Activated naive CD8-positive, alpha-beta T cell treated with anti-CD3 and anti-CD28 coated beads, Interleukin-2, amount 50 U/mL, for 24 hours (primary cell): ENCODE measurements at regions not wholly inside any gene's neighbourhood (a gene's known extent, or its start where the extent isn't known, plus 50 kb on each side); places are given as distances from the start of the nearest gene placed in this dataset.
A peak's percentile ranks its signal among the peaks of the same experiment; 100 is the strongest.

Experiments
- ATAC-seq: fragments of 150-1000 bp; cut with Tn5 transposase; one replicate; pipeline ENCODE4 v1.10.0; 2021
- DNase-seq: peaks from one replicate; pipeline ENCODE4 v3.0.0; 2021
- H3K27ac Mint-ChIP-seq: one replicate; pipeline ENCODE4 v1.8.0; 2021; ENCODE audit warnings: mild to moderate bottlenecking, mixed read lengths
- H3K27me3 Mint-ChIP-seq: one replicate; pipeline ENCODE4 v1.8.0; 2021; ENCODE audit warnings: mixed read lengths
- H3K36me3 Mint-ChIP-seq: one replicate; pipeline ENCODE4 v1.8.0; 2021; ENCODE audit warnings: low read depth, mixed read lengths
- H3K4me1 Mint-ChIP-seq: one replicate; pipeline ENCODE4 v1.8.0; 2021; ENCODE audit warnings: mixed read lengths
- H3K4me3 Mint-ChIP-seq: one replicate; pipeline ENCODE4 v1.8.0; 2021; ENCODE audit warnings: mild to moderate bottlenecking, moderate library complexity, mixed read lengths
- H3K9me3 Mint-ChIP-seq: one replicate; pipeline ENCODE4 v1.8.0; 2021; ENCODE audit warnings: mixed read lengths

DNA sequence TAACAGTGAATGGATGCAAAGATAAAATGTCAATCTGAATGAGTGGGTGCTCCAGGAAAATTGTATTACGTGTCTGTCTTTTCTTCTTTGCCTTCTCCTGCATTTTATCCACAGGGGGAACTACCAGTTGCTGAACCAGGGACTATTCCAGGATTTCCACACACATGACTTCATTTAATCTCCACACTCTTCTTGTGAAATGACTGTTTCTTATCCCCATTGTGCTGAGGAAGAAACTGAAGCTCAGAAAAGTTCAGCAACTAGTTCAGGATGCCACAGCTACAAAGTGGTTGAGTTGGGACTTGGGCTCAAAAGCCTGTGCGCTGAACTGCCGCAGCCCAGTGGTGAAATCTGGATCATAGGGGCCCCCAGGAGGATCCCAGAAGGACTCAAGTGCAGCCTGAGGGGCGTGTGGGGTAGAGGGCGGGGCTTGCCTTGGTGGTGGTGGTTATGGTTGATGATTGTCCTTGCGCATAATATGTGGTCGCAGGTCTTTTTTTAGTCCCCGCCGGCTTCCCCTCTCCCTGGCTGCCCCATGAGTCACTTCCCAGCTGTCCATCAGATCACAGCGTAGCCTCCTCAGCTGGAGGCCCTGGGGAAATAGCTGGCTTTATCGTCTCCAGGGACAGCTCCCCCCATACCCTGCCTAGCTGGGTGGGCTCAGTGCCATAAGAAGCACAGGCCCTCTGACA is 235.2 kb upstream of the CRY1 start:
- Mint-ChIP-seq H3K4me3 (no peak overlapping the region), H3K27me3 (no peaks in the 10 kb centered on the region), H3K27ac (peak overlapping the region; percentile 79), H3K36me3 (peaks cover 7% of the 10 kb centered on the region), H3K9me3 (no peaks in the 10 kb centered on the region), H3K4me1 (peaks cover 85% of the 10 kb centered on the region)
- DNase-seq: peak; percentile 68
- ATAC-seq: peak; percentile 50

DNA sequence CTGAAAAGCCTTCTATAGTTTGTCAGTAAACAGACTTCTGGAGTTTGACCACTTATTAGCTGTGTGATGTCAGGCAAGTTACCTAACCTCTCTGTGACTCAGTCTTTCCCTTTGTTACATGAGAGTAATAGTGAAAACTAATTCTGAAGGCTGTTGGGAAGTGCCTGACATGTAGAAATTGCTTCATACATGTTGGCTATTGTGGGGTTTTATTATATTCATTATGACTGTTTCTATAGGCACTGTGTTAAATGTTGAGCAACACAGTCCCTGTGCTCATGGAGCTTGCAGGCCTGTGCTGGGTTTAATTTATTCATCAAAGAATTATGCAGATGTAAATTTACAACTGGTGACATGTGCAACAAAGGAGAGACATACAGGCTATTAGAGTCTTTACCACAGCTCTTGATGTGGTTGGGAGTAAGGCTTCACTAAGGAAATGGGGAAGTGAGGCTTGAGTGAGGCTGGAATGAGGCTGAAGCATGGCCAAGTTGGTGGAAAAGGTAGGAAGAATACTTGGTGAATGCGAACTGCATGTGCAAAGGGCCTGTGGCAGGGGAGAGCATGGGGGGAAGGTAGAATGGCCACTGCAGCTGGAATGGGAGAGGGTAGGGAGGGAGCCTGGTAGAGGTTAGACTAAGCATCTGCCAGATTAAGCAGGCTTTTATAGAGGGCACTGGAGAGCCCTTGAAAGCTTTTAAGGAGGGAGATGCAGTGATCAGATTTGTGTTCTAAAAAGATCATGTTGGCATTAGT is 236.4 kb upstream of the CRY1 start:
- peak overlapping the region; percentile 46 for H3K4me3 Mint-ChIP-seq
- H3K27ac Mint-ChIP-seq: peak overlapping the region; percentile 79
- H3K4me1 Mint-ChIP-seq: peaks cover 89% of the 10 kb centered on the region
- no peaks in the 10 kb centered on the region for H3K27me3 Mint-ChIP-seq
- DNase-seq: no peak
- H3K36me3 Mint-ChIP-seq: peaks cover 15% of the 10 kb centered on the region
- no peaks in the 10 kb centered on the region for H3K9me3 Mint-ChIP-seq
- peak; percentile 57 for ATAC-seq

DNA sequence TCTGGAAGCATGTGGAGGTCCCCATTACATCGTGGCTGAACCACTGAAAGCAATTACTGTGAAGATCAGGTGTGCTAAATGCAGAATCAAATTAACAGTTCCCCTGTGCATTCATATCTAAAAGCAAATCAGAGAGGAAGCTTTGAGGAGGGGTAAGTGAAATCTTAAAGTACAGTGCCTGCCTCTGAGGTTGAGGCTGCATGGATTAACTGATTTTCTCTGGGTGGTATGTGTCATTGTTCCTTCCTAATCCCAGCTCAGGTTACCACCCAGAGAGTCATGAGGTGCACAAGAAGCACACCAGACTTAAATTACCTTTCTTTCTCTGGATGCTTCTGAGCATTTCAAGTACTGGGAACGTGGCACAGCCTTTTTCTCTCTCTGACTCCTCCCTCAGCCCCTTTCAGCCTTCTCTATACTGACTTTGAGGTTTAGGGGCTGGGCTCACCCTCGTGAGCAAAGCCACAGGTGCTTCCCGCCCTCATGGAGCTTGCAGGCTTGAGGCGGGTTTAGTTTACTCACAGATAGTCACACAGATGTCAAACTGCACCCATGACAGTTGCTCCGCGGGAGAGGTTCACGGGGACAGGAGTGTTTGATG is 237.6 kb upstream of the CRY1 start:
- Mint-ChIP-seq H3K4me1 (peaks cover 92% of the 10 kb centered on the region), H3K27me3 (no peaks in the 10 kb centered on the region), H3K9me3 (no peaks in the 10 kb centered on the region), H3K27ac (peak overlapping the region; percentile 79), H3K36me3 (peaks cover 17% of the 10 kb centered on the region), H3K4me3 (no peak overlapping the region)
- ATAC-seq (peak; percentile 58), DNase-seq (peak; percentile 51)

DNA sequence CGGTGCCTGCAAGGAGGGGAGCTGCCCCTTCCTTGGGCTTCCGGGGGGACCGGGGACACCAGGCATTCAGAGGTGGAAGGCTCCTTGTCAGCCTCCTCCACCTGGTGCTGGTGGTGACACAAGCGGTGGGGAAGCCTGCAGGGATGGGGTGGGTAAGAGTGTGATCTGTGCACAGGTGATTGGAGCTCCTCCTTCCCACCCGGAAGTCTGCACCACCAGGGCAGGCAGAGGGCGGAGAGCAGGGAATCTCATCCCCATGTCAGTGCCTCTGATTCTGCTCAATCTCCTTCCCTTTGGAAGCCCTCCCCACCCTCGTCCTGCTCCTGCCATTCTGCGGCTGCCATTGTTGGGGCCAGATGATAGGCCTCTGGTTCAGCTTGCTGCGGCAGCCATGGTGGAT is 238.1 kb upstream of the CRY1 start:
- H3K27ac Mint-ChIP-seq: peak overlapping the region; percentile 87
- ATAC-seq (no peak), DNase-seq (no peak)
- peaks cover 20% of the 10 kb centered on the region for H3K36me3 Mint-ChIP-seq
- no peak overlapping the region for H3K4me3 Mint-ChIP-seq
- H3K9me3 Mint-ChIP-seq: no peaks in the 10 kb centered on the region
- no peaks in the 10 kb centered on the region for H3K27me3 Mint-ChIP-seq
- H3K4me1 Mint-ChIP-seq: peaks cover 90% of the 10 kb centered on the region

DNA sequence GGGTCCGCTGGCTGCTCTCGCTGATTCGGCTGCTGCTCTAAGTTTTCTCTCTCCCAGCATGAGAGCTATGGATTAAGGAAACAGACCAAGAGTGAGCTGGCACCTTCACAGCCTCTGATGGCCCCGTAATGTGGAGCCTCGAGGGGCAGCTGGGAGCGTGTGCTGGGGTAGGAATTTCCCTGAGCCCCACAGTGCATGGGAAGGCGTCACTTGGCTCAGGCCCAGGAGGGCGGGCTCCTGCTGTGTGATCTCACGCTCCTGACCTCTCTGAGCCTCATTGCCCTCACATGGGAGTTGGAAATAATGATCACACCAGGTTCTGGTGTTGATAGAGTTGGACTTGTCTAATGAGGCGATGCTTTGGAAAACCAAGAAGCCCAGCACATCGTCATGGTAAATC is 238.6 kb upstream of the CRY1 start:
- peaks cover 20% of the 10 kb centered on the region for H3K36me3 Mint-ChIP-seq
- H3K4me3 Mint-ChIP-seq: no peak overlapping the region
- no peaks in the 10 kb centered on the region for H3K9me3 Mint-ChIP-seq
- H3K27ac Mint-ChIP-seq: peak overlapping the region; percentile 87
- ATAC-seq (peak; percentile 27), DNase-seq (peak; percentile 42)
- no peaks in the 10 kb centered on the region for H3K27me3 Mint-ChIP-seq
- H3K4me1 Mint-ChIP-seq: peaks cover 88% of the 10 kb centered on the region

DNA sequence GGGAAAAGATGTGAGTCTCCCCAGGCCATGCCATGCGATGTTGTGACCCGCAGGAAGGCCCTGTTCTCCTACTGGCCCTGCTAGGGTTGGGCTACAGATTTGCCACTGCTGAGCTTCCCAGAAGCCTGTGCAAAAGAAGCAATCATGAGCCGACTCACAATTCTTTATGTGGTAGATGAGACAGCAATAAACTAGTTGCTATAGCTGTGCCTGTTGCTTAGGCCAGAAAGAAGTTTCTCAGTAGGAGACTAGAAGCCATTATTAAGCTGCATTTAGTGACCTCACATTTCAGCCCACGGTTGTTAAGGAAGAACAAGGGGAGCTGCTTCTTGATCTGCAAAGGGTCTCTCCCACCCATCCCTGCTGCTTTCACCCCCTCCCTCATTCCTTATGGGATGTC is 239.4 kb upstream of the CRY1 start:
- Mint-ChIP-seq H3K4me3 (no peak overlapping the region), H3K27me3 (no peaks in the 10 kb centered on the region), H3K27ac (peak overlapping the region; percentile 87), H3K4me1 (peaks cover 88% of the 10 kb centered on the region), H3K9me3 (no peaks in the 10 kb centered on the region), H3K36me3 (peaks cover 24% of the 10 kb centered on the region)
- DNase-seq (no peak), ATAC-seq (no peak)

DNA sequence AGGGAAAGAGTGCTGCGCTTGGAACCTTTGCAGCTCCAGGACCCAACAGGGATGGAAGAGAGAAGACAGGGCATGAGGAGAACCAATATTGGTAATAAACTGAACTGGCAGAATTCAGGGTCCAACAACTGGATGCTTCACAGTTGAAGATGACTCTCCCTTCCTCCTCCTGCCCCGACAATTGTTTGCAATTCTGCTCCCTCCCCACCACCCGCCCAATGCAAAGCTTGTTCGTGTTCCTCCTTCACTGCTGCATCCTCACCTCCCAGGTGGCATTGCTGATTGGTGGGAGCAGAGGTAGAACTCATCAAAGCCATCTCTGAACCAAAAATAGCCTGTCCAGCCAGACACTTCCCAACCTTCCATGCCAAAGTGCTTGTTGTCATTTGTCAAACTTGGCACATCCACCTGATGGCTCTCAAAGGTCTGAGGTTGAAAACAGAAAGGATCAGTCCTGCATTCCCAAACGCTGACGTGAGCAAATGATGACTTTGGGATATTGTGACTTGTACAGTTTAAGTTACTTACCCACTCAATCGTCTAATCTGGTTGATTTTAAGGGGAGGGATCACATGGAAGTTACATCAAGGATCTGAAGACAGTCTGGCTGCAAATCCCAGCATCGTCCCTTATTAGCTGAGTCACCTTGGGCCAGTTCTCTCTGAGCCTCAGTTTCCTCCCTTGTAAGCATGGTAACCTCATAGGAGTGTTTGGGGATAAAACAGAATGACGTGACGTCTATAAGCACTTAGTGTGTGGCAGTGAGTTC is 242.6 kb upstream of the CRY1 start:
- ATAC-seq (no peak), DNase-seq (no peak)
- H3K27me3 Mint-ChIP-seq: no peaks in the 10 kb centered on the region
- peak overlapping the region; percentile 10 for H3K4me3 Mint-ChIP-seq
- H3K36me3 Mint-ChIP-seq: peaks cover 21% of the 10 kb centered on the region
- H3K4me1 Mint-ChIP-seq: peaks cover 71% of the 10 kb centered on the region
- no peaks in the 10 kb centered on the region for H3K9me3 Mint-ChIP-seq
- H3K27ac Mint-ChIP-seq: no peak overlapping the region

DNA sequence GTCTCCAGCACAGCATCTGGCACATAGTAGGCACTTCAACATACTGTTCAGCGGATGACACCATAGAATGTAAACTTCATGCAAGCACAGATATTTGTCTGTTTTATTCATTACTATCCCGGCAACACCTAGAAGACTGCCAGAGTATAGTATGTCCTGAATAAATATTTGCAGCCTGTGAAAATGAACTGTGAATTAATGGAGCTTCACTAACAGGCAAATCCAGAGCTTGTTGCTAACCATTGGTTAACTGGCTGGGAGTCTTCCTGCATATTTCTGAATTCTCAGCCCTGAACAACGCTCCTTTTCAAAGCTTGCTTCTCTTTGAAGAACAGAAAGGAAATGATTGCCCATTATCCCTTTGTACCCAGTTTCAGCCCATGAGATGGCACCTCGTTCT is 243.3 kb upstream of the CRY1 start:
- H3K36me3 Mint-ChIP-seq: peaks cover 26% of the 10 kb centered on the region
- no peaks in the 10 kb centered on the region for H3K9me3 Mint-ChIP-seq
- peak overlapping the region; percentile 87 for H3K27ac Mint-ChIP-seq
- ATAC-seq: no peak
- H3K4me3 Mint-ChIP-seq: no peak overlapping the region
- no peak for DNase-seq
- H3K27me3 Mint-ChIP-seq: no peaks in the 10 kb centered on the region
- H3K4me1 Mint-ChIP-seq: peaks cover 66% of the 10 kb centered on the region

DNA sequence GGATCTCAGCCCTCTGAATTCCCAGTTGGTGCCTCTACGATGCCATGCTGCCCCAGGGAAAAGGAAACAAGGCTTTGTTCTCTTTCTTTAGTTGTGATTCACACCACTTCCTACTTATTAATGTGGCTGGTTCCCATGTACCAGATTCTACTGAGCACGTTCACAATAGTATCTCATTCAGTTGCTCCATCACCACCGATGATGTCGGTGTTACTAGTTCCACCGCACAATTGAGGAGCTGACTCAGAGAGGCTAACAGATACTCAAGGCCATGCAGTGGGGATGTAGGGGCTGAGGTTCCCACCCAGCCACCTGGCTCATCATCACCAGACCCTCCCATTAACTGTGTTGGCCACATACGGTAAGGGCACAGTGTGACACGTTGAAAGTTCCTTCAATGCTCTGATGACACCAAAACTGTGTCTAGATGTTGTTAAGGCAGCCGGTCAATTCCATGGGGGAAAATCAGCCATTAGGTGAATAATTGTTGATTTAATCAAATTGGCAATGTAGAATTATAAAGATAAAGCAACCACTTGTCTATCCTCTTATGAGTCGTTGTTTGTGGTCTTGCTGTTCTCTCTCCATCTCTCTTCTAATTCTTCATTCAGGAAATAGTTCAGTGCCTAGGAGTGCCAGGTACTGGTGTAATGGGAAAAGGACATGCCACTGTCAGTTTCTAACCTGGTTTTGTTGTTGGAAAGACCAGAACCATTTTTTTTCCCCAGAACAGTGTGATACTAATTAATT is 244.2 kb upstream of the CRY1 start:
- Mint-ChIP-seq H3K4me3 (peak overlapping the region; percentile 16), H3K4me1 (peaks cover 58% of the 10 kb centered on the region), H3K27me3 (no peaks in the 10 kb centered on the region), H3K36me3 (peaks cover 27% of the 10 kb centered on the region), H3K27ac (peak overlapping the region; percentile 87), H3K9me3 (no peaks in the 10 kb centered on the region)
- ATAC-seq (peak; percentile 93), DNase-seq (peak; percentile 42)

DNA sequence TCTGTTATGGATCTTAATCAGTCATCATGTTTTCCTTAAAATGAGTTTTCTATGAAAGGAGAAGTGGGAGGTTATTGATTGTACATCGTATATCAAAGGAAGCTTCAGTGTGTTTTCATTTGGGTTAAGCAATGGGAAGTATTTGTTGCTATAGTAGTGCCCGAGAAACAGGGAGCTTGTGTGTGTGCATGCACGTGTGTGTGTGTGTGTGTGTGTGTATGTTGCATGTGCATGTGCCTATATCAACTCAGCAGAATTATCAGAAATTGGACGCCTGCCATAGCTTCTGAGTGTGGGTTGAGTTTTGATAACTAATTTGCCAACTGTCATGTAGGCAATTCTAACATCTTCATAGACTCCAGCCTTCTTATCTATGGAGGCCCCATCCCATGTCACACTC is 246.1 kb upstream of the CRY1 start:
- H3K9me3 Mint-ChIP-seq: peaks cover 6% of the 10 kb centered on the region
- H3K4me1 Mint-ChIP-seq: peaks cover 43% of the 10 kb centered on the region
- DNase-seq (no peak), ATAC-seq (no peak)
- no peaks in the 10 kb centered on the region for H3K27me3 Mint-ChIP-seq
- no peak overlapping the region for H3K4me3 Mint-ChIP-seq
- peaks cover 19% of the 10 kb centered on the region for H3K36me3 Mint-ChIP-seq
- H3K27ac Mint-ChIP-seq: no peak overlapping the region

DNA sequence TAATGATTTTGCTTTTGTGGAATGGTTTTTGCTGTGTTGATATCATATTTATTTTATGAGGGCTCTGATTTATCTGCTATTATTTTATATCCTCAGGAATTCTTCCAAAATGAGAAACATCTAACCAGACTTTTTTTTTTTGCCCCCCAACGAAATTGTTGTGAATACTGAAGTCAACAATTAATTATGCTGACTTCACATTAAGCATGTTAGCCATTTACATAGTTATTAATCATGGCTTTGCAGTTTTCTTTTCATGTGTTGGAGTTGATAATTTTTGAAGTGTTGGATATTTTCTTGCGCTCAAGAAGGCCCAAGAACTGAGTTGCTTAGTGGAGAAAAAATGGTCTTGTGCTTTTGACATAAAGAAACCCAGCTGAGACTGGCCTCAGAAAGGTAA is 246.6 kb upstream of the CRY1 start:
- Mint-ChIP-seq H3K4me1 (peaks cover 45% of the 10 kb centered on the region), H3K27ac (no peak overlapping the region), H3K36me3 (peaks cover 19% of the 10 kb centered on the region), H3K27me3 (no peaks in the 10 kb centered on the region), H3K4me3 (no peak overlapping the region), H3K9me3 (peaks cover 6% of the 10 kb centered on the region)
- ATAC-seq (no peak), DNase-seq (no peak)

DNA sequence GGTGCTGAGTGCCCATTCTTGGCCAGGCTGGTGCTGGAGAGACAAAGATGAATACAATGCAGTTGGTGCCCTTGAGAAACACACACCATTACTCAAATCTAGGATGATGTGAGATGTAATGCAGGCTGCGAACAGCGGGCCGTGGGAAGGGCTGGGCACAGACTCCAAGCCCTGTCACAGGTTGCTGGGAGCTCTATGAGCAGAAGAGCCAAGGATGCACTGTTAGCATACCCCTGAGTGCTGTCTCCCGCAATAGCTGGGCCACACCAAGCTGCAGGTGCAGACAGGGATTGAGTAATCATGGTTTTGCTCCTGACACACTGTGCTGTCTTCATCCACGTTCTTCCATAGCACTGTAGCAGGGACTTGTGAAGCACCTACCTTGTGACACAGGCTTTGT is 247.5 kb upstream of the CRY1 start:
- Mint-ChIP-seq H3K4me1 (peaks cover 51% of the 10 kb centered on the region), H3K27ac (no peak overlapping the region), H3K4me3 (no peak overlapping the region), H3K27me3 (no peaks in the 10 kb centered on the region), H3K36me3 (peaks cover 18% of the 10 kb centered on the region), H3K9me3 (peaks cover 6% of the 10 kb centered on the region)
- DNase-seq (no peak), ATAC-seq (no peak)

DNA sequence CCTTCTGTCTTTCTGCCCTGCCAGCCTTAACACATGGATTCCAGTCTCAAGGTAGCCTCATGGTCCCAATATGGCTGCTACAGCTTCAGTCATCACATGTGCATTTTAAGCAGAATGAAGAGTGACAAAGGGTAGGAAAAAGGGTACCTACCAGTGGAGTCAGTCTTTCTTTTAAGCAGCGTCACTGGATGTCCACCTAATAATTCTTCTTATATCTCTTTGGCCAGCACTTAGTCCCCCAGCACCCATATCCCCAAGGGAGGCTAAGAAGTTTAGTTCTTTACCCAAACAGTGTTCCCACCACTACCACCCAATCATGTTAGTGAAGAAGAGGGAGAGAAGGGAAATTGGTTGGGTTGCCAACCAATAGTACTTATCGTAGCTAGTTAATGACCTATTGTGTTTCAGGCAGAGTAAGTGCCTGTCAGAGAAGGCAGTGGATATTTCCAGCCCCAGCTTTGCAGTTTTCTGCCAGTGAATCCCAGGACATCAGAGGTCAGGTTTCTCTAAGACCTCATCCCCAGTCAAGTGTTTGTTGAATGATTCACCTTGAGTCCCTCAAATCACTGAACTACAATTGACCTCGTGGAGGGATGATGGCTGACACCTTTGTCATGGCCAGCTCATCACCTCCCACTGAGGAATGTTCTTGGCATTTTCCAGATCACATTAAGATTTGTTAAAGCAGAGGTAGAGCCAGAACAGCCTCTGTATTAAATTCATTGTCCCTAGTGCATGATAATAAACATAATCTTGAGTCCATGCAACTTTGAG is 250.9 kb upstream of the CRY1 start:
- Mint-ChIP-seq H3K27ac (no peak overlapping the region), H3K4me3 (no peak overlapping the region), H3K4me1 (peaks cover 48% of the 10 kb centered on the region), H3K27me3 (no peaks in the 10 kb centered on the region), H3K9me3 (peaks cover 13% of the 10 kb centered on the region), H3K36me3 (peaks cover 23% of the 10 kb centered on the region)
- no peak for DNase-seq
- ATAC-seq: peak; percentile 49
